Suprapubic skin (tissue), 3 donors: ENCODE measurements at regions not wholly inside any gene's neighbourhood (a gene's known extent, or its start where the extent isn't known, plus 50 kb on each side); places are given as distances from the start of the nearest gene placed in this dataset.

Source experiments
- CTCF ChIP-seq, 2 donors: fragments of 200-600 bp in 1 of 2; fragments of 450-650 bp in 1 of 2; sonication (generic) in 1 of 2; IDR thresholded peaks; one replicate each; pipeline ENCODE4 v1.5.1; 2016 to 2019; ENCODE audit warnings: antibody characterized with exemption in 2 of 2, mild to moderate bottlenecking in 1 of 2, moderate library complexity in 1 of 2
- EP300 ChIP-seq: sonication (generic); formaldehyde crosslinking; IDR thresholded peaks from one replicate; pipeline ENCODE4 v1.6.1; 2017; ENCODE audit warnings: antibody characterized with exemption
- POLR2A ChIP-seq, 2 donors: fragments of 450-650 bp; IDR thresholded peaks; one replicate each; pipeline ENCODE4 v1.6.1; 2017; ENCODE audit warnings: antibody characterized with exemption in 2 of 2, mild to moderate bottlenecking in 2 of 2, moderate library complexity in 2 of 2

- TF ChIP-seq CTCF (IDR thresholded peaks at IDR 0.05) (no peak), POLR2A (IDR thresholded peaks at IDR 0.05) (no peak), EP300 (no peak)
These were observed 195.2 kb upstream of the COX10 start for GRCh38 chr17:13874134-13874533.
